Endothelial cell of umbilical vein (primary cell): ENCODE measurements at regions not wholly inside any gene's neighbourhood (a gene's known extent, or its start where the extent isn't known, plus 50 kb on each side); places are given as distances from the start of the nearest gene placed in this dataset.

Source experiments
- EZH2 ChIP-seq: IDR thresholded peaks from 2 replicates; pipeline ENCODE4 v1.6.1; 2012; ENCODE audit warnings: borderline replicate concordance, low read depth, mild to moderate bottlenecking, moderate library complexity, low read length, inconsistent platforms; ENCODE audit not compliant: severe bottlenecking
- MYC ChIP-seq: IDR thresholded peaks from one replicate; pipeline ENCODE4 v1.6.1; 2011; ENCODE audit warnings: mild to moderate bottlenecking, low read depth, low read length
- POLR2A ChIP-seq: IDR thresholded peaks from 2 replicates; pipeline ENCODE4 v1.6.1; 2012; ENCODE audit warnings: low read depth, mild to moderate bottlenecking, control low read depth, low read length
- POLR2AphosphoS5 ChIP-seq: IDR thresholded peaks from 2 replicates; pipeline ENCODE4 v1.6.1; 2012; ENCODE audit warnings: low read depth, mild to moderate bottlenecking, control low read depth, low read length, moderate library complexity; ENCODE audit not compliant: insufficient read depth
- TF ChIP-seq, protein P1 (sequence below), 2 donors: IDR thresholded peaks; 1 replicate in 1 of 2; 2 replicates in 1 of 2; pipeline ENCODE4 v1.5.1; 2011; ENCODE audit warnings: low read length in 2 of 2, mild to moderate bottlenecking in 2 of 2, moderate library complexity in 2 of 2, control low read depth in 1 of 2, inconsistent platforms in 1 of 2, low read depth in 1 of 2; ENCODE audit not compliant: insufficient read depth in 1 of 2; ENCODE audit errors: extremely low read depth in 1 of 2

GRCh38 chr3:95453242-95453641 lies 1361.2 kb upstream of the EPHA6 start:
- TF ChIP-seq, protein P1, sequence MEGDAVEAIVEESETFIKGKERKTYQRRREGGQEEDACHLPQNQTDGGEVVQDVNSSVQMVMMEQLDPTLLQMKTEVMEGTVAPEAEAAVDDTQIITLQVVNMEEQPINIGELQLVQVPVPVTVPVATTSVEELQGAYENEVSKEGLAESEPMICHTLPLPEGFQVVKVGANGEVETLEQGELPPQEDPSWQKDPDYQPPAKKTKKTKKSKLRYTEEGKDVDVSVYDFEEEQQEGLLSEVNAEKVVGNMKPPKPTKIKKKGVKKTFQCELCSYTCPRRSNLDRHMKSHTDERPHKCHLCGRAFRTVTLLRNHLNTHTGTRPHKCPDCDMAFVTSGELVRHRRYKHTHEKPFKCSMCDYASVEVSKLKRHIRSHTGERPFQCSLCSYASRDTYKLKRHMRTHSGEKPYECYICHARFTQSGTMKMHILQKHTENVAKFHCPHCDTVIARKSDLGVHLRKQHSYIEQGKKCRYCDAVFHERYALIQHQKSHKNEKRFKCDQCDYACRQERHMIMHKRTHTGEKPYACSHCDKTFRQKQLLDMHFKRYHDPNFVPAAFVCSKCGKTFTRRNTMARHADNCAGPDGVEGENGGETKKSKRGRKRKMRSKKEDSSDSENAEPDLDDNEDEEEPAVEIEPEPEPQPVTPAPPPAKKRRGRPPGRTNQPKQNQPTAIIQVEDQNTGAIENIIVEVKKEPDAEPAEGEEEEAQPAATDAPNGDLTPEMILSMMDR (IDR thresholded peaks at IDR 0.05; ENCODE audit: extremely low read depth in 1 of 2, insufficient read depth in 1 of 2, low read depth in 1 of 2, low read length in 2 of 2) = no peak
- TF ChIP-seq EZH2 (no peak), POLR2A (no peak), POLR2AphosphoS5 (no peak), MYC (no peak)
